PC-9 (cell line): ENCODE measurements at regions not wholly inside any gene's neighbourhood (a gene's known extent, or its start where the extent isn't known, plus 50 kb on each side); places are given as distances from the start of the nearest gene placed in this dataset.

Experiments used
- BruUV-seq: library from RNA; stranded (reverse); fragments of 400-500 nt; replicated peaks from 2 replicates; lab custom pipeline; 2021; lab: Mats Ljungman, UMichigan
- CTCF ChIA-PET: fragments of 300-600 bp; sonication (Branson Sonifier 250); formaldehyde crosslinking; loops from one replicate; lab custom pipeline; 2022; ENCODE audit warnings: antibody characterized with exemption; lab: Charles Lee
- POLR2A ChIA-PET: fragments of 300-600 bp; sonication (Branson Sonifier 250); formaldehyde crosslinking; loops from one replicate; lab custom pipeline; 2022; ENCODE audit warnings: antibody characterized with exemption; ENCODE audit not compliant: unreplicated experiment; lab: Charles Lee
- DNase-seq, 2 experiments: peaks; one replicate each; pipeline versions ENCODE4 v3.0.0 to v3.0.0-alpha.2; 2015 to 2022; ENCODE audit warnings: mixed read lengths in 1 of 2
- H2AFZ ChIP-seq: fragments of 200-600 bp; sonication (generic); 2 replicates; pipeline ENCODE4 v1.8.1; 2017; ENCODE audit warnings: antibody characterized with exemption
- H3F3A ChIP-seq: fragments of 200-600 bp; sonication (generic); 2 replicates; pipeline ENCODE4 v1.8.1; 2017; ENCODE audit warnings: antibody characterized with exemption, mild to moderate bottlenecking, low read depth; ENCODE audit not compliant: insufficient read depth
- H3K27ac ChIP-seq: fragments of 200-600 bp; sonication (generic); 2 replicates; pipeline ENCODE4 v1.6.1; 2016; ENCODE audit warnings: mixed run types
- H3K27me3 ChIP-seq: fragments of 200-600 bp; sonication (generic); 2 replicates; pipeline ENCODE4 v1.6.1; 2016; ENCODE audit warnings: low read depth, mixed run types; ENCODE audit not compliant: insufficient read depth
- H3K36me3 ChIP-seq: fragments of 200-600 bp; sonication (generic); 2 replicates; pipeline ENCODE4 v1.6.1; 2016; ENCODE audit warnings: low read depth, mixed run types
- H3K4me1 ChIP-seq: fragments of 200-600 bp; sonication (generic); replicated peaks from 2 replicates; pipeline ENCODE4 v1.6.1; 2016; ENCODE audit warnings: mixed run types; ENCODE audit not compliant: insufficient read depth
- H3K4me2 ChIP-seq: fragments of 200-600 bp; sonication (generic); 2 replicates; pipeline ENCODE4 v1.6.1; 2017; ENCODE audit warnings: mixed run types
- H3K4me3 ChIP-seq: fragments of 200-600 bp; sonication (generic); 2 replicates; pipeline ENCODE4 v1.6.1; 2016; ENCODE audit warnings: mixed run types
- H3K79me2 ChIP-seq: fragments of 200-600 bp; sonication (generic); 2 replicates; pipeline ENCODE4 v1.6.1; 2017; ENCODE audit warnings: low read depth, mixed run types
- H3K9me2 ChIP-seq: fragments of 200-600 bp; sonication (generic); 2 replicates; pipeline ENCODE4 v1.8.1; 2017; ENCODE audit warnings: mild to moderate bottlenecking; ENCODE audit not compliant: insufficient read depth
- H3K9me3 ChIP-seq: fragments of 200-600 bp; sonication (generic); 2 replicates; pipeline ENCODE4 v1.8.1; 2016; ENCODE audit warnings: low read depth; ENCODE audit not compliant: insufficient read depth
- H4K20me1 ChIP-seq: fragments of 200-600 bp; sonication (generic); 2 replicates; pipeline ENCODE4 v1.8.1; 2017; ENCODE audit not compliant: insufficient read depth
- CTCF ChIP-seq: fragments of 200-600 bp; sonication (generic); conservative IDR thresholded peaks from 2 replicates; pipeline ENCODE4 v1.6.1; 2017; ENCODE audit warnings: mixed run types, antibody characterized with exemption, mild to moderate bottlenecking, moderate library complexity
- EZH2 ChIP-seq: fragments of 200-600 bp; sonication (generic); IDR thresholded peaks from 2 replicates; pipeline ENCODE4 v1.8.0; 2017; ENCODE audit warnings: antibody characterized with exemption, low read depth
- intact Hi-C: fragments of 100-400 bp; cut with micrococcal nuclease; formaldehyde crosslinking; loops from one replicate; pipeline ENCODE4 v1.10.0; 2022; ENCODE audit not compliant: unreplicated experiment

GRCh38 chr21:24895885-24896734 lies 711.2 kb downstream of the MRPL39 start:
- POLR2A ChIA-PET, result no interaction called here
- Histone ChIP-seq H3K4me1 (no peaks in the 10 kb centered on the region), H3K9me2 (no peaks in the 10 kb centered on the region), H3K4me3 (no peak overlapping the region), H3K27me3 (no peaks in the 10 kb centered on the region), H2AFZ (no peak overlapping the region), H3K27ac (no peak overlapping the region), H3K79me2 (no peaks in the 10 kb centered on the region), H4K20me1 (no peaks in the 10 kb centered on the region), H3F3A (no peaks in the 10 kb centered on the region), H3K9me3 (no peaks in the 10 kb centered on the region), H3K4me2 (no peak overlapping the region), H3K36me3 (no peaks in the 10 kb centered on the region)
- intact Hi-C loops, result no loop called here
- no peak for TF ChIP-seq EZH2
- TF ChIP-seq CTCF, result no peak
- DNase-seq, result no peak
- no TSS peak for BruUV-seq
- CTCF ChIA-PET, result no interaction called here

GRCh38 chr21:24894324-24894723 lies 713.0 kb downstream of the MRPL39 start:
- Histone ChIP-seq H3K27ac (no peak overlapping the region), H3K36me3 (no peaks in the 10 kb centered on the region), H3K9me3 (no peaks in the 10 kb centered on the region), H3K9me2 (no peaks in the 10 kb centered on the region), H3K4me1 (no peaks in the 10 kb centered on the region), H3K79me2 (no peaks in the 10 kb centered on the region), H2AFZ (no peak overlapping the region), H3K4me3 (no peak overlapping the region), H3K27me3 (no peaks in the 10 kb centered on the region), H3F3A (no peaks in the 10 kb centered on the region), H4K20me1 (no peaks in the 10 kb centered on the region), H3K4me2 (no peak overlapping the region)
- TF ChIP-seq CTCF (no peak), EZH2 (no peak)
- no TSS peak for BruUV-seq
- DNase-seq, result no peak
- CTCF ChIA-PET, result no interaction called here
- POLR2A ChIA-PET, result no interaction called here
- intact Hi-C loops, result no loop called here

GRCh38 chr21:24890021-24890420 lies 717.3 kb downstream of the MRPL39 start:
- TF ChIP-seq EZH2 (no peak), CTCF (no peak)
- no peak overlapping the region for H3K4me2 ChIP-seq
- no peaks in the 10 kb centered on the region for H3K27me3 ChIP-seq
- H3F3A ChIP-seq, result no peaks in the 10 kb centered on the region
- no peaks in the 10 kb centered on the region for H4K20me1 ChIP-seq
- H3K4me1 ChIP-seq, result no peaks in the 10 kb centered on the region
- H3K79me2 ChIP-seq, result no peaks in the 10 kb centered on the region
- no TSS peak for BruUV-seq
- H3K36me3 ChIP-seq, result no peaks in the 10 kb centered on the region
- POLR2A ChIA-PET, result no interaction called here
- CTCF ChIA-PET, result no interaction called here
- no peak overlapping the region for H2AFZ ChIP-seq
- intact Hi-C loops, result no loop called here
- no peak for DNase-seq
- H3K9me2 ChIP-seq, result no peaks in the 10 kb centered on the region
- H3K9me3 ChIP-seq, result no peaks in the 10 kb centered on the region
- H3K4me3 ChIP-seq, result no peak overlapping the region
- H3K27ac ChIP-seq, result no peak overlapping the region
